HepG2 (cell line): ENCODE measurements at regions not wholly inside any gene's neighbourhood (a gene's known extent, or its start where the extent isn't known, plus 50 kb on each side); places are given as distances from the start of the nearest gene placed in this dataset.

Experiments used
- ATAC-seq: fragments of 200-7000 bp; cut with Tn5 transposase; 3 replicates; pipeline ENCODE4 v1.9.1; 2020; ENCODE audit warnings: mild to moderate bottlenecking, moderate library complexity
- BruUV-seq: library from RNA; stranded (reverse); fragments of 400-500 nt; replicated peaks from 2 replicates; lab custom pipeline; 2021; lab: Mats Ljungman, UMichigan
- CTCF ChIA-PET: fragments of 300-600 bp; formaldehyde crosslinking; extraction: SDS; loops from one replicate; lab custom pipeline; 2021; ENCODE audit warnings: low total read pairs, inconsistent platforms, low intra/inter-chr PET ratio; lab: Yijun Ruan, JAX
- POLR2A ChIA-PET: fragments of 350-600 bp; sonication (Branson Sonifier 250); formaldehyde crosslinking; loops from one replicate; lab custom pipeline; 2020; ENCODE audit warnings: antibody characterized with exemption, inconsistent platforms; lab: Yijun Ruan, JAX
- DNase-seq: peaks from one replicate; pipeline ENCODE4 v3.0.0-alpha.2; 2015; ENCODE audit warnings: low spot score
- FAIRE-seq: peaks from 3 replicates; lab custom pipeline; 2011; peaks lifted over from hg19 to GRCh38; lab: Jason Lieb, UNC
- H2AFZ ChIP-seq: one replicate; pipeline ENCODE4 v1.6.1; 2011; ENCODE audit warnings: low read length, inconsistent platforms
- H3K27ac ChIP-seq: fragments of 300-600 bp; 3 replicates; pipeline ENCODE4 v1.8.0; 2011; ENCODE audit warnings: mixed run types, mild to moderate bottlenecking, mixed read lengths, low read length, inconsistent platforms; ENCODE audit not compliant: insufficient read depth; ENCODE audit errors: extremely low read length
- H3K27me3 ChIP-seq, 2 experiments: fragments of 200-600 bp in 1 of 2; 2 replicates in 1 of 2; 3 replicates in 1 of 2; pipeline versions ENCODE4 v1.6.0 to v1.8.0; 2011; ENCODE audit warnings: low read length in 2 of 2, mild to moderate bottlenecking in 2 of 2, moderate library complexity in 2 of 2, inconsistent platforms in 1 of 2; ENCODE audit not compliant: insufficient read depth in 2 of 2, control insufficient read depth in 1 of 2
- H3K36me3 ChIP-seq, 2 experiments: fragments of 200-600 bp in 1 of 2; replicated peaks in 1 of 2; 2 replicates in 1 of 2; 3 replicates in 1 of 2; pipeline versions ENCODE4 v1.5.1 to v1.8.0; 2011; ENCODE audit warnings: low read length in 2 of 2, inconsistent platforms in 1 of 2; ENCODE audit not compliant: insufficient read depth in 2 of 2, control insufficient read depth in 1 of 2
- H3K4me1 ChIP-seq: 2 replicates; pipeline ENCODE4 v1.5.1; 2012; ENCODE audit warnings: low read length, inconsistent platforms; ENCODE audit not compliant: insufficient read depth
- H3K4me2 ChIP-seq: 2 replicates; pipeline ENCODE4 v1.6.0; 2011; ENCODE audit warnings: low read depth, low read length, inconsistent platforms
- H3K4me3 ChIP-seq, 3 experiments: fragments of 200-600 bp in 1 of 3; sonication (generic), shearing (Covaris generic) in 1 of 3; replicated peaks in 1 of 3; 2 replicates each; pipeline ENCODE4 v1.5.1; 2011 to 2016; ENCODE audit warnings: low read length in 3 of 3, inconsistent platforms in 2 of 3, low read depth in 2 of 3, mild to moderate bottlenecking in 2 of 3, control low read depth in 1 of 3, mixed read lengths in 1 of 3; ENCODE audit not compliant: insufficient read depth in 1 of 3
- H3K79me2 ChIP-seq: one replicate; pipeline ENCODE4 v1.6.1; 2011; ENCODE audit warnings: low read length, inconsistent platforms; ENCODE audit not compliant: insufficient read depth
- H3K9ac ChIP-seq: 2 replicates; pipeline ENCODE4 v1.6.0; 2011; ENCODE audit warnings: mild to moderate bottlenecking, low read depth, low read length, inconsistent platforms; ENCODE audit not compliant: insufficient read depth
- H3K9me3 ChIP-seq: 2 replicates; pipeline ENCODE4 v1.5.1; 2012; ENCODE audit warnings: mild to moderate bottlenecking, low read length
- H4K20me1 ChIP-seq: 2 replicates; pipeline ENCODE4 v1.6.0; 2011; ENCODE audit warnings: inconsistent platforms, mild to moderate bottlenecking, low read length, moderate library complexity; ENCODE audit not compliant: insufficient read depth
- FOXA1 ChIP-seq, 2 experiments: fragments of 450-650 bp in 1 of 2; sonication (generic) in 1 of 2; formaldehyde crosslinking in 1 of 2; IDR thresholded peaks; 2 replicates each; pipeline versions ENCODE4 v1.4.0 to v1.6.1; 2016 to 2020; ENCODE audit warnings: missing genetic modification reagents in 1 of 2
- GATAD1 ChIP-seq: IDR thresholded peaks from 2 replicates; pipeline ENCODE4 v1.6.1; 2016; ENCODE audit warnings: missing genetic modification reagents, missing compliant biosample characterization
- HNRNPK ChIP-seq: fragments of 200-400 bp; formaldehyde crosslinking; IDR thresholded peaks from 2 replicates; pipeline ENCODE4 v1.6.1; 2018; ENCODE audit warnings: low read length, low read depth, moderate library complexity, mild to moderate bottlenecking; ENCODE audit not compliant: poor library complexity, severe bottlenecking
- MAFF ChIP-seq: IDR thresholded peaks from 2 replicates; pipeline ENCODE4 v1.6.1; 2011; ENCODE audit warnings: low read depth, low read length, improper control_type of control experiment
- MAFK ChIP-seq, 2 experiments: IDR thresholded peaks in 1 of 2; conservative IDR thresholded peaks in 1 of 2; 2 replicates each; pipeline ENCODE4 v1.6.1; 2011; ENCODE audit warnings: improper control_type of control experiment in 2 of 2, low read length in 2 of 2
- PCBP1 ChIP-seq: fragments of 200-400 bp; formaldehyde crosslinking; IDR thresholded peaks from 2 replicates; pipeline ENCODE4 v1.6.1; 2017; ENCODE audit warnings: mild to moderate bottlenecking, low read depth, low read length, borderline replicate concordance
- PCBP2 ChIP-seq: fragments of 200-400 bp; formaldehyde crosslinking; optimal IDR thresholded peaks from 2 replicates; pipeline ENCODE3; 2018; ENCODE audit warnings: low read length, low read depth; ENCODE audit not compliant: poor library complexity, severe bottlenecking
- PRMT3 ChIP-seq: sonication (generic); formaldehyde crosslinking; IDR thresholded peaks from 2 replicates; pipeline ENCODE4 v1.8.1; 2022; ENCODE audit warnings: low read depth, mild to moderate bottlenecking, moderate library complexity, missing genetic modification reagents, borderline replicate concordance
- RAD21 ChIP-seq: fragments of 450-650 bp; formaldehyde crosslinking; IDR thresholded peaks from 2 replicates; pipeline ENCODE4 v1.5.0; 2020; ENCODE audit warnings: mild to moderate bottlenecking
- SRSF1 ChIP-seq: fragments of 200-400 bp; formaldehyde crosslinking; optimal IDR thresholded peaks from 2 replicates; pipeline ENCODE3; 2017; ENCODE audit warnings: mild to moderate bottlenecking, low read depth, low read length, moderate library complexity
- TRIM22 ChIP-seq: fragments of 450-650 bp; IDR thresholded peaks from 2 replicates; pipeline ENCODE4 v1.6.1; 2017
- ZBTB2 ChIP-seq: sonication (generic); formaldehyde crosslinking; IDR thresholded peaks from 2 replicates; pipeline ENCODE4 v1.8.0; 2022; ENCODE audit warnings: low read depth, missing genetic modification reagents
- WGBS: methylation state at CpG from one replicate; pipeline ENCODE4 v1.1.6; 2017; ENCODE audit warnings: low lambda C conversion rate; 5-methylcytosine and 5-hydroxymethylcytosine counted together
- in situ Hi-C: cut with HindIII; loops from 2 replicates; pipeline ENCODE4 v1.10.0; 2017; ENCODE audit warnings: low pct_unique_long_range_greater_than_20kb; ENCODE audit not compliant: extremely low pct_ligation_motif_present
- intact Hi-C: fragments of 100-400 bp; cut with micrococcal nuclease; formaldehyde crosslinking; loops from one replicate; pipeline ENCODE4 v1.10.0; 2022; ENCODE audit not compliant: unreplicated experiment

- Histone ChIP-seq H3K4me2 (no peak overlapping the region), H4K20me1 (no peaks in the 10 kb centered on the region), H2AFZ (no peak overlapping the region), H3K79me2 (no peaks in the 10 kb centered on the region), H3K9ac (no peak overlapping the region), H3K27me3 (no peaks in the 10 kb centered on the region), H3K4me3 (no peak overlapping the region), H3K36me3 (no peaks in the 10 kb centered on the region), H3K4me1 (no peaks in the 10 kb centered on the region), H3K27ac (no peak overlapping the region), H3K9me3 (peaks cover 6% of the 10 kb centered on the region)
- no peak for FAIRE-seq
- TF ChIP-seq SRSF1: no peak
- peak; percentile 97 for TF ChIP-seq PCBP2
- TF ChIP-seq FOXA1 (IDR thresholded peaks at IDR 0.05): peak; percentile 46; the same call in 1 of the 2 replicates
- TF ChIP-seq FOXA1 (CRISPR knock-in tag; IDR thresholded peaks at IDR 0.05): no peak
- TF ChIP-seq TRIM22: peak; percentile 79; the same call in 1 of the 2 replicates
- TF ChIP-seq HNRNPK: peak; percentile 96
- TF ChIP-seq PCBP1: peak; percentile 97
- no peak for TF ChIP-seq GATAD1 (CRISPR knock-in tag)
- peak; percentile 84 to 94 for TF ChIP-seq MAFK (conservative IDR thresholded peaks at IDR 0.05 in 1 of 2, IDR thresholded peaks at IDR 0.05 in 1 of 2; ENCODE audit: low read length in 2 of 2)
- no peak for TF ChIP-seq ZBTB2
- no peak for TF ChIP-seq RAD21 (CRISPR knock-in tag)
- peak; percentile 86 for TF ChIP-seq MAFF
- no peak for TF ChIP-seq PRMT3 (CRISPR knock-in tag)
- in situ Hi-C loops: no loop called here
- ChIA-PET POLR2A (no interaction called here), CTCF (no interaction called here)
- BruUV-seq: no TSS peak
- no peak for DNase-seq
- WGBS: 37% methylated on average over 3 of the region's 3 CpGs
- intact Hi-C loops: no loop called here
- no peak for ATAC-seq
These were observed 85.9 kb downstream of the MAFB start for GRCh38 chr20:40603057-40603651.
